Esophagus squamous epithelium (tissue), 4 donors: ENCODE measurements at regions not wholly inside any gene's neighbourhood (a gene's known extent, or its start where the extent isn't known, plus 50 kb on each side); places are given as distances from the start of the nearest gene placed in this dataset.

Experiments used
- CTCF ChIP-seq, 6 experiments: fragments of 450-650 bp in 4 of 6; fragments of 200-600 bp in 2 of 6; sonication (generic) in 2 of 6; IDR thresholded peaks; one replicate each; pipeline ENCODE4 v1.5.1; 2016 to 2019; ENCODE audit warnings: antibody characterized with exemption in 6 of 6, mild to moderate bottlenecking in 4 of 6, moderate library complexity in 4 of 6
- POLR2A ChIP-seq, 4 donors: fragments of 450-650 bp; IDR thresholded peaks; one replicate each; pipeline ENCODE4 v1.6.1; 2017; ENCODE audit warnings: antibody characterized with exemption in 4 of 4, mild to moderate bottlenecking in 4 of 4, moderate library complexity in 3 of 4

GRCh38 chr5:21687621-21688020, 1165.5 kb downstream of the CDH12 start:
- TF ChIP-seq CTCF (IDR thresholded peaks at IDR 0.05) (no peak), POLR2A (IDR thresholded peaks at IDR 0.05) (no peak)
